Right ventricle myocardium inferior (tissue), 1 donor: ENCODE measurements at regions not wholly inside any gene's neighbourhood (a gene's known extent, or its start where the extent isn't known, plus 50 kb on each side); places are given as distances from the start of the nearest gene placed in this dataset.

Experiments used
- ATAC-seq: fragments of 200-7000 bp; cut with Tn5 transposase; one replicate; pipeline ENCODE4 v1.9.1; 2020; ENCODE audit warnings: mild to moderate bottlenecking, moderate library complexity
- DNase-seq: peaks from one replicate; pipeline ENCODE4 v3.0.0; 2021; ENCODE audit errors: missing footprints
- intact Hi-C: fragments of 100-400 bp; cut with DNase I; formaldehyde crosslinking; loops from one replicate; pipeline ENCODE4 v1.11.0; 2022
- donor health status: DM: no; HTN: yes; CAD: no; lungs with severe emphysema.

GRCh38 chr4:181710143-181710542, 533.1 kb upstream of the TENM3 start:
- no peak for ATAC-seq

GRCh38 chr4:181711387-181711786, 531.8 kb upstream of the TENM3 start:
- intact Hi-C loops = no loop called here
- no peak for DNase-seq

More at GRCh38 chr4:181710143-181710542, 533.1 kb upstream of the TENM3 start:
- no peak for DNase-seq
- intact Hi-C loops = no loop called here

GRCh38 chr4:181728305-181728966, 514.8 kb upstream of the TENM3 start:
- ATAC-seq = no peak
- DNase-seq = no peak
- intact Hi-C loops = no loop called here

More at GRCh38 chr4:181711387-181711786, 531.8 kb upstream of the TENM3 start:
- ATAC-seq = no peak

GRCh38 chr4:181731900-181732299, 511.3 kb upstream of the TENM3 start:
- DNase-seq = no peak
- intact Hi-C loops = no loop called here
- no peak for ATAC-seq

- ATAC-seq = no peak
Observed at GRCh38 chr4:181737744-181738143, 505.5 kb upstream of the TENM3 start.

GRCh38 chr4:181739031-181739430, 504.2 kb upstream of the TENM3 start:
- no peak for DNase-seq
- intact Hi-C loops = no loop called here
- ATAC-seq = no peak

More at GRCh38 chr4:181737744-181738143, 505.5 kb upstream of the TENM3 start:
- no peak for DNase-seq
- intact Hi-C loops = no loop called here

- no peak for DNase-seq
- no peak for ATAC-seq
Observed at GRCh38 chr4:181741513-181741912, 501.7 kb upstream of the TENM3 start.

GRCh38 chr4:181745933-181746625, 497.1 kb upstream of the TENM3 start:
- DNase-seq (no peak), ATAC-seq (no peak)
- intact Hi-C loops = no loop called here

More at GRCh38 chr4:181741513-181741912, 501.7 kb upstream of the TENM3 start:
- intact Hi-C loops = no loop called here

- intact Hi-C loops = no loop called here
- ATAC-seq = no peak
- no peak for DNase-seq
Observed at GRCh38 chr4:181748581-181748980, 494.6 kb upstream of the TENM3 start.

GRCh38 chr4:181752516-181752915, 490.7 kb upstream of the TENM3 start:
- ATAC-seq (no peak), DNase-seq (no peak)
- intact Hi-C loops = no loop called here

GRCh38 chr4:181753207-181753606, 490.0 kb upstream of the TENM3 start:
- no peak for DNase-seq
- intact Hi-C loops = no loop called here
- no peak for ATAC-seq

GRCh38 chr4:181755846-181756245, 487.4 kb upstream of the TENM3 start:
- ATAC-seq (no peak), DNase-seq (no peak)
- intact Hi-C loops = no loop called here

GRCh38 chr4:181756451-181757095, 486.6 kb upstream of the TENM3 start:
- ATAC-seq (no peak), DNase-seq (no peak)
- intact Hi-C loops = no loop called here

GRCh38 chr4:181757098-181757497, 486.1 kb upstream of the TENM3 start:
- ATAC-seq = no peak
- DNase-seq = no peak
- intact Hi-C loops = no loop called here

- intact Hi-C loops = no loop called here
- no peak for ATAC-seq
- no peak for DNase-seq
Observed at GRCh38 chr4:181757910-181758660, 485.1 kb upstream of the TENM3 start.

GRCh38 chr4:181760560-181760959, 482.6 kb upstream of the TENM3 start:
- intact Hi-C loops = no loop called here
- no peak for DNase-seq
- no peak for ATAC-seq

GRCh38 chr4:181761156-181761555, 482.0 kb upstream of the TENM3 start:
- ATAC-seq = no peak

GRCh38 chr4:181766061-181766548, 477.1 kb upstream of the TENM3 start:
- ATAC-seq (no peak), DNase-seq (no peak)
- intact Hi-C loops = no loop called here

More at GRCh38 chr4:181761156-181761555, 482.0 kb upstream of the TENM3 start:
- no peak for DNase-seq
- intact Hi-C loops = no loop called here

- ATAC-seq = no peak
- no peak for DNase-seq
- intact Hi-C loops = no loop called here
Observed at GRCh38 chr4:181770971-181771370, 472.2 kb upstream of the TENM3 start.
